ENCODE measurements at regions not wholly inside any gene's neighbourhood (a gene's known extent, or its start where the extent isn't known, plus 50 kb on each side); places are given as distances from the start of the nearest gene placed in this dataset.

GRCh38 chr10:8889538-8889937 lies 835.0 kb downstream of the GATA3 start:
- Histone ChIP-seq H3K4me3 (replicated peaks; ENCODE audit: insufficient read depth, low read length) (no peak overlapping the region), H3K27me3 (ENCODE audit: insufficient read depth, poor library complexity, severe bottlenecking) (no peaks in the 10 kb centered on the region), H3K27ac (replicated peaks) (no peak overlapping the region)
- no peak for TF ChIP-seq REST (IDR thresholded peaks at IDR 0.05; ENCODE audit: insufficient replicate concordance, low read depth)
- no peak for TF ChIP-seq SPI1 (IDR thresholded peaks at IDR 0.05; ENCODE audit: borderline replicate concordance, low read depth)
- no peak for TF ChIP-seq POLR2AphosphoS5 (IDR thresholded peaks at IDR 0.05; ENCODE audit: low read depth)
- TF ChIP-seq GABPA (IDR thresholded peaks at IDR 0.05; ENCODE audit: low read depth) = no peak
- TF ChIP-seq CTCF (IDR thresholded peaks at IDR 0.05; ENCODE audit: insufficient read depth, low read length) = no peak
- DNase-seq (ENCODE audit: low read depth in 1 of 2, low spot score in 1 of 2) = no peak

GRCh38 chr10:8893102-8893501 lies 838.6 kb downstream of the GATA3 start:
- no peak for DNase-seq (ENCODE audit: low read depth in 1 of 2, low spot score in 1 of 2)
- no peak overlapping the region for H3K4me3 ChIP-seq (replicated peaks; ENCODE audit: insufficient read depth, low read length)
- TF ChIP-seq CTCF (IDR thresholded peaks at IDR 0.05; ENCODE audit: insufficient read depth, low read length) (no peak), REST (IDR thresholded peaks at IDR 0.05; ENCODE audit: insufficient replicate concordance, low read depth) (no peak), SPI1 (IDR thresholded peaks at IDR 0.05; ENCODE audit: borderline replicate concordance, low read depth) (no peak), GABPA (IDR thresholded peaks at IDR 0.05; ENCODE audit: low read depth) (no peak), POLR2AphosphoS5 (IDR thresholded peaks at IDR 0.05; ENCODE audit: low read depth) (no peak)
- H3K27me3 ChIP-seq (ENCODE audit: insufficient read depth, poor library complexity, severe bottlenecking) = no peaks in the 10 kb centered on the region
- H3K27ac ChIP-seq (replicated peaks) = no peak overlapping the region

- Histone ChIP-seq H3K27me3 (ENCODE audit: insufficient read depth, poor library complexity, severe bottlenecking) (no peaks in the 10 kb centered on the region), H3K27ac (replicated peaks) (no peak overlapping the region), H3K4me3 (replicated peaks; ENCODE audit: insufficient read depth, low read length) (no peak overlapping the region)
- DNase-seq (ENCODE audit: low read depth in 1 of 2, low spot score in 1 of 2) = no peak
- TF ChIP-seq REST (IDR thresholded peaks at IDR 0.05; ENCODE audit: insufficient replicate concordance, low read depth) = no peak
- no peak for TF ChIP-seq CTCF (IDR thresholded peaks at IDR 0.05; ENCODE audit: insufficient read depth, low read length)
- no peak for TF ChIP-seq GABPA (IDR thresholded peaks at IDR 0.05; ENCODE audit: low read depth)
- no peak for TF ChIP-seq POLR2AphosphoS5 (IDR thresholded peaks at IDR 0.05; ENCODE audit: low read depth)
- TF ChIP-seq SPI1 (IDR thresholded peaks at IDR 0.05; ENCODE audit: borderline replicate concordance, low read depth) = no peak
These were observed 839.7 kb downstream of the GATA3 start for GRCh38 chr10:8894148-8894547.

Measured in HL-60 (cell line).